HFFc6 (cell line): ENCODE measurements at regions not wholly inside any gene's neighbourhood (a gene's known extent, or its start where the extent isn't known, plus 50 kb on each side); places are given as distances from the start of the nearest gene placed in this dataset.

ENCODE experiments used
- DNase-seq: peaks from one replicate; pipeline ENCODE4 v3.0.0-alpha.2; 2018
- H3K27ac Mint-ChIP-seq: 2 replicates; pipeline ENCODE4 v1.8.0; 2020; ENCODE audit warnings: mild to moderate bottlenecking, mixed read lengths
- H3K27me3 Mint-ChIP-seq: 2 replicates; pipeline ENCODE4 v1.8.0; 2021; ENCODE audit warnings: mild to moderate bottlenecking, moderate library complexity, mixed read lengths; ENCODE audit not compliant: insufficient read depth
- H3K36me3 Mint-ChIP-seq: 2 replicates; pipeline ENCODE4 v1.8.0; 2021; ENCODE audit warnings: low read depth, mixed read lengths
- H3K4me1 Mint-ChIP-seq: 2 replicates; pipeline ENCODE4 v1.8.0; 2020; ENCODE audit warnings: low read depth, mixed read lengths
- H3K4me3 Mint-ChIP-seq: 2 replicates; pipeline ENCODE4 v1.8.0; 2020; ENCODE audit warnings: mild to moderate bottlenecking, moderate library complexity, mixed read lengths
- H3K9me3 Mint-ChIP-seq: 2 replicates; pipeline ENCODE4 v1.8.0; 2020; ENCODE audit warnings: mild to moderate bottlenecking, mixed read lengths
- CTCF ChIP-seq: fragments of 200-600 bp; sonication (generic); IDR thresholded peaks from 2 replicates; pipeline ENCODE4 v1.5.0; 2021; ENCODE audit warnings: antibody characterized with exemption, mild to moderate bottlenecking

GRCh38 chr7:8809320-8809719 is 375.9 kb downstream of the NXPH1 start:
- Mint-ChIP-seq H3K4me1 (no peaks in the 10 kb centered on the region), H3K27me3 (no peaks in the 10 kb centered on the region), H3K27ac (no peak overlapping the region), H3K9me3 (peaks cover 31% of the 10 kb centered on the region), H3K4me3 (no peak overlapping the region), H3K36me3 (0 out of 2 replicates have a peak, but pooled peaks cover 4% of the 10 kb centered on the region)
- DNase-seq, result no peak
- TF ChIP-seq CTCF, result no peak

DNA sequence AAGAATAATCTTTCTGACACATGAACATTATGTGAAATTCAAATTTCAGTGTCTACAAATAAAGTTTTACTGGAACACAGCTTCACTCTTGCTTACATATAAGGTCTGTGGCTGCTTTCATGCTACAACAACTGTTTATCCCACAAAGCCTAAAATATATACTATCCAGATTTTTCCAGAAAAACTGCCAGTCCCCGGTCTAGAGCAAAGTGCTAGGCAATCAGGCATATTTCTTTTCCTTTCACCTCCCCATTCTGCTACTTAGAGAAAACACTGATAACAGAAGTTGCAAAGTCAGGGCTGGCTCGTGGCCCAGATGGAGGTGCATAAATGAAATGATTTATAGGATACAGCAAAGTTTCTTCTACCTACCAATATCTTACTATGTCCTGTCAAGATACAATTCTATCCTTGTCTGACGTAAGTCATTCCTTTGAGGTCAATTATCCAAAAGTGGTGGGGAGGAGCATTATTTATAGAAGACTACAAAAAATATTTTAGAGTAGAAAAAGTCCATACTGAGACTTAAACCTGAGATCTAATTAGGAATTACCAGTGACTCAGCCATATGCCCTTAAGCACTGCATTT is 384.1 kb downstream of the NXPH1 start:
- H3K36me3 Mint-ChIP-seq, result peaks cover 4% of the 10 kb centered on the region; the same call in 1 of the 2 replicates
- no peak overlapping the region for H3K27ac Mint-ChIP-seq
- no peak for DNase-seq
- H3K4me1 Mint-ChIP-seq, result no peaks in the 10 kb centered on the region
- no peaks in the 10 kb centered on the region for H3K27me3 Mint-ChIP-seq
- H3K9me3 Mint-ChIP-seq, result peaks cover 38% of the 10 kb centered on the region
- H3K4me3 Mint-ChIP-seq, result no peak overlapping the region
- TF ChIP-seq CTCF, result no peak

DNA sequence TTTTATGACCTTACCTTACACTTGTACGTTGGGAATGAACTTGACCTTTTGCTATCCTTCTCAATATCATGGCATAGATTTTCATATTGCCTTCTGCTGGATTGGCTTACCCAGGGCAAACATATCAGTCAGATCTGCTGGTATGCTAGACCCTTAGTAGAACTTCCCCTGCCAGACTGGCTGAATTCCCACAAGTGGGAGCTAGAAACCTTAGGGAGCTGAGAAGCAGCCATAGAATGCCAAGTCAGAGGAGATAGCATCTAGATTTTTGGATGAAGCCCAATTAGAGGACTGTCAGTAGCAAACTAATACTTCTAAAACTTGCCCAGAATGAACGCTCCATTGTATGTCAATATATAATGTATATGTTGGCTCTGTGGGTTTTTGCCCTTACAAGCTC is 385.0 kb downstream of the NXPH1 start:
- H3K27ac Mint-ChIP-seq, result no peak overlapping the region
- no peak for DNase-seq
- TF ChIP-seq CTCF, result no peak
- no peaks in the 10 kb centered on the region for H3K27me3 Mint-ChIP-seq
- H3K4me1 Mint-ChIP-seq, result no peaks in the 10 kb centered on the region
- H3K36me3 Mint-ChIP-seq, result no peaks in the 10 kb centered on the region; the same call in 1 of the 2 replicates
- H3K4me3 Mint-ChIP-seq, result no peak overlapping the region
- H3K9me3 Mint-ChIP-seq, result peaks cover 45% of the 10 kb centered on the region

GRCh38 chr7:8822595-8822994 is 389.2 kb downstream of the NXPH1 start:
- H3K4me1 Mint-ChIP-seq, result no peaks in the 10 kb centered on the region
- H3K27ac Mint-ChIP-seq, result no peak overlapping the region
- TF ChIP-seq CTCF, result no peak
- no peak overlapping the region for H3K4me3 Mint-ChIP-seq
- H3K9me3 Mint-ChIP-seq, result peaks cover 42% of the 10 kb centered on the region
- no peak for DNase-seq
- no peaks in the 10 kb centered on the region for H3K27me3 Mint-ChIP-seq
- no peaks in the 10 kb centered on the region for H3K36me3 Mint-ChIP-seq

DNA sequence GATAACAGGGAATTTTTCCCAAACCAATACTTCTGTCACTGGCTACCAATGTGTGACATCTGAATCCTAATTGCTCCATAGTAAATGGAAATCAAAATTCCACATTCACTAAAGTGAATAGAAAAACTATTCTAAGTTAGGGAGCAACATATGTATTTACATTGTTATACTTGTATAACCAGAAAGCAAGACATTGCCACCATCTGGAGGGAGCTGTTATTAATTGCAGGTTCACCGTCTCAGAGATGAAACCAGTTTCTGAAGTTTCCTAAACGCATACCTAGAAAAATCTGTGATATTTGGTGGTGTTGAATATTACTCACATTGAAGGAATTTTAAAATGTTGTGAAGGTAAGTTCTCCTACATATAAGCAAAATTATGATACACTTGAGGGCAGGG is 390.1 kb downstream of the NXPH1 start:
- Mint-ChIP-seq H3K4me3 (no peak overlapping the region), H3K9me3 (peaks cover 34% of the 10 kb centered on the region), H3K27ac (no peak overlapping the region), H3K36me3 (no peaks in the 10 kb centered on the region), H3K27me3 (no peaks in the 10 kb centered on the region), H3K4me1 (no peaks in the 10 kb centered on the region)
- TF ChIP-seq CTCF, result no peak
- no peak for DNase-seq

- H3K27me3 Mint-ChIP-seq, result no peaks in the 10 kb centered on the region
- H3K27ac Mint-ChIP-seq, result no peak overlapping the region
- DNase-seq, result no peak
- no peak for TF ChIP-seq CTCF
- peaks cover 34% of the 10 kb centered on the region for H3K9me3 Mint-ChIP-seq
- no peaks in the 10 kb centered on the region for H3K36me3 Mint-ChIP-seq
- H3K4me3 Mint-ChIP-seq, result no peak overlapping the region
- no peaks in the 10 kb centered on the region for H3K4me1 Mint-ChIP-seq
Observed at GRCh38 chr7:8827329-8827728, 393.9 kb downstream of the NXPH1 start.
